OCI-LY7 (cell line): ENCODE measurements at regions not wholly inside any gene's neighbourhood (a gene's known extent, or its start where the extent isn't known, plus 50 kb on each side); places are given as distances from the start of the nearest gene placed in this dataset.

Source experiments
- BruUV-seq: library from RNA; stranded (reverse); fragments of 400-500 nt; replicated peaks from 2 replicates; lab custom pipeline; 2021; lab: Mats Ljungman, UMichigan
- CTCF ChIA-PET: fragments of 300-600 bp; sonication (Branson Sonifier 250); formaldehyde crosslinking; loops from one replicate; lab custom pipeline; 2022; ENCODE audit warnings: antibody characterized with exemption; ENCODE audit not compliant: unreplicated experiment; lab: Charles Lee
- POLR2A ChIA-PET: fragments of 300-600 bp; sonication (Branson Sonifier 250); formaldehyde crosslinking; loops from one replicate; lab custom pipeline; 2022; ENCODE audit warnings: antibody characterized with exemption; lab: Charles Lee
- DNase-seq: peaks from one replicate; pipeline ENCODE4 v3.0.0-alpha.2; 2015; ENCODE audit warnings: low spot score
- H2AFZ ChIP-seq: fragments of 200-600 bp; sonication (generic), shearing (Covaris generic); 2 replicates; pipeline ENCODE4 v1.6.1; 2014; ENCODE audit warnings: mild to moderate bottlenecking, antibody characterized with exemption, low read length, moderate library complexity
- H3K27ac ChIP-seq: fragments of 200-600 bp; sonication (generic); 2 replicates; pipeline ENCODE4 v1.5.1; 2014; ENCODE audit warnings: mixed run types, low read depth, mild to moderate bottlenecking, moderate library complexity, low read length, inconsistent platforms; ENCODE audit not compliant: poor library complexity, severe bottlenecking
- H3K36me3 ChIP-seq: fragments of 200-600 bp; sonication (generic); 2 replicates; pipeline ENCODE4 v1.6.1; 2014; ENCODE audit warnings: mild to moderate bottlenecking, antibody characterized with exemption, low read length, moderate library complexity, mixed read lengths; ENCODE audit not compliant: insufficient read depth
- H3K4me1 ChIP-seq: fragments of 200-600 bp; sonication (generic); 2 replicates; pipeline ENCODE4 v1.5.1; 2014; ENCODE audit warnings: mild to moderate bottlenecking, low read length; ENCODE audit not compliant: insufficient read depth, poor library complexity, severe bottlenecking
- H3K4me2 ChIP-seq: fragments of 200-600 bp; sonication (generic); 2 replicates; pipeline ENCODE4 v1.6.1; 2014; ENCODE audit warnings: mild to moderate bottlenecking, low read length
- H3K4me3 ChIP-seq: fragments of 200-600 bp; sonication (generic); 2 replicates; pipeline ENCODE4 v1.5.1; 2014; ENCODE audit warnings: mild to moderate bottlenecking, low read depth, low read length; ENCODE audit not compliant: poor library complexity, severe bottlenecking
- H3K79me2 ChIP-seq: fragments of 200-600 bp; sonication (generic); 2 replicates; pipeline ENCODE4 v1.6.1; 2016; ENCODE audit warnings: low read depth, mild to moderate bottlenecking, low read length, moderate library complexity, mixed read lengths; ENCODE audit not compliant: insufficient read depth
- H3K9me2 ChIP-seq: fragments of 200-600 bp; sonication (generic); 2 replicates; pipeline ENCODE4 v1.6.1; 2016; ENCODE audit warnings: mild to moderate bottlenecking, low read length, mixed read lengths; ENCODE audit not compliant: insufficient read depth
- H3K9me3 ChIP-seq: fragments of 200-600 bp; sonication (generic); 2 replicates; pipeline ENCODE4 v1.6.1; 2014; ENCODE audit warnings: mild to moderate bottlenecking, mixed run types, low read length, mixed read lengths
- H4K20me1 ChIP-seq: fragments of 200-600 bp; sonication (generic); 2 replicates; pipeline ENCODE4 v1.6.1; 2014; ENCODE audit warnings: mild to moderate bottlenecking, antibody characterized with exemption, low read length, moderate library complexity, mixed read lengths; ENCODE audit not compliant: insufficient read depth
- CTCF ChIP-seq: fragments of 200-600 bp; sonication (generic); conservative IDR thresholded peaks from 2 replicates; pipeline ENCODE4 v1.5.1; 2014; ENCODE audit warnings: mild to moderate bottlenecking, antibody characterized with exemption, low read length, moderate library complexity, mixed read lengths
- EZH2phosphoT487 ChIP-seq: fragments of 200-600 bp; sonication (generic); IDR thresholded peaks from 2 replicates; pipeline ENCODE4 v1.6.1; 2018; ENCODE audit warnings: low read depth, borderline replicate concordance, mild to moderate bottlenecking, mixed run types, antibody characterized with exemption, low read length, moderate library complexity, mixed read lengths
- intact Hi-C: fragments of 100-400 bp; cut with micrococcal nuclease; formaldehyde crosslinking; loops from one replicate; pipeline ENCODE4 v1.10.0; 2022; ENCODE audit not compliant: unreplicated experiment

- no peaks in the 10 kb centered on the region for H3K36me3 ChIP-seq
- H3K4me1 ChIP-seq, result no peaks in the 10 kb centered on the region
- H3K9me2 ChIP-seq, result no peaks in the 10 kb centered on the region
- no peak overlapping the region for H3K4me2 ChIP-seq
- no peak for TF ChIP-seq EZH2phosphoT487
- TF ChIP-seq CTCF, result no peak
- H2AFZ ChIP-seq, result no peak overlapping the region
- DNase-seq, result no peak
- no peaks in the 10 kb centered on the region for H3K79me2 ChIP-seq
- H3K27ac ChIP-seq, result no peak overlapping the region
- H4K20me1 ChIP-seq, result no peaks in the 10 kb centered on the region
- no TSS peak for BruUV-seq
- intact Hi-C loops, result no loop called here
- H3K9me3 ChIP-seq, result no peaks in the 10 kb centered on the region
- CTCF ChIA-PET, result no interaction called here
- no peak overlapping the region for H3K4me3 ChIP-seq
- POLR2A ChIA-PET, result interaction anchor here (0.8 kb wide), 1 partner anchor 139 kb away, joined by 3 read pairs; no protein-coding TSS in a partner anchor
Measured at GRCh38 chr5:42284584-42284983, 138.7 kb upstream of the GHR start.

DNA sequence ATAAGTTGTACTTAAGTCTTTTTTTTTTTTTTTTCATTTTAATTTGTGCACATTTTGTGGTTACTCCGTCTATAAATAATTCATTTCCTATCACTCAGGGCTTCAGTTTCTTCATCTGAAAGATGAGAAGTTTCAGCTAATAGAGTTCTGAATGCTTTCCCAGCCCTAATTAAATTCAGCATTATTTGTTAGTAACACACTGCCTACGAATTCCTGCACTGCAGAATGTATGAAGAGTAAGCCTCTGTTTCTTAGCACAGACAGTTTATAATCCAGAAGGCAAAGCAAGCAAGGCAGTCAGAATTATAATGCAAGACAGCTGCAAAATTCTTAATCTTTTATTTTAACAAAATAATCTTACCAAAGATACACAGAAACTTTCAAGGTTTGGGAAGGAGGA, 138.0 kb upstream of the GHR start:
- H4K20me1 ChIP-seq, result no peaks in the 10 kb centered on the region
- BruUV-seq, result no TSS peak
- H2AFZ ChIP-seq, result no peak overlapping the region
- no peaks in the 10 kb centered on the region for H3K9me2 ChIP-seq
- no peaks in the 10 kb centered on the region for H3K36me3 ChIP-seq
- DNase-seq, result no peak
- no peak overlapping the region for H3K4me3 ChIP-seq
- POLR2A ChIA-PET, result no interaction called here
- intact Hi-C loops, result no loop called here
- no peaks in the 10 kb centered on the region for H3K4me1 ChIP-seq
- H3K27ac ChIP-seq, result no peak overlapping the region
- H3K9me3 ChIP-seq, result no peaks in the 10 kb centered on the region
- CTCF ChIA-PET, result no interaction called here
- H3K79me2 ChIP-seq, result no peaks in the 10 kb centered on the region
- TF ChIP-seq CTCF (no peak), EZH2phosphoT487 (no peak)
- H3K4me2 ChIP-seq, result no peak overlapping the region

DNA sequence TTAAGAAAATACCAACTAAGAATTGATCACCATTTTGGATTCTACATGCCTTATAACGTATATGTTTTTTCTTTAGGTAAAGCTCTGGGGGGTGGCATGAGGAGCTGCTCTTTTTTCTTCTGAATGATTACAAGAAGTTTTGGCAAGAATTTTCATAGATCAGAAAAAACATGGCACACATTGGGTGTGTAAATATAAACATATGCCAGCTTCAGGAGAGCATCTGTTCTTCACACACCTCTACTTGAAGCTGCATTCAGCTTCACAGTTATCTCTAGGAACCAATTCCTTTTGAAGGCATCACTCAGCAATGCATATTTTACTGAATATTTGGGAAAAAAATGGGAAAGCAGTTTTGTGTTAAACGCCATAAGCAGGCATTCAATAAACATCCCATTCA, 122.7 kb upstream of the GHR start:
- H3K27ac ChIP-seq, result no peak overlapping the region
- H3K79me2 ChIP-seq, result no peaks in the 10 kb centered on the region
- ChIA-PET POLR2A (interaction anchor here (0.5 kb wide), 1 partner anchor 22 kb away, joined by 3 read pairs; no protein-coding TSS in a partner anchor), CTCF (no interaction called here)
- BruUV-seq, result no TSS peak
- no peak for TF ChIP-seq EZH2phosphoT487
- no peak for TF ChIP-seq CTCF
- no peaks in the 10 kb centered on the region for H3K9me3 ChIP-seq
- H3K4me2 ChIP-seq, result no peak overlapping the region
- no peak overlapping the region for H3K4me3 ChIP-seq
- H3K9me2 ChIP-seq, result no peaks in the 10 kb centered on the region
- intact Hi-C loops, result no loop called here
- no peak for DNase-seq
- H3K4me1 ChIP-seq, result no peaks in the 10 kb centered on the region
- H3K36me3 ChIP-seq, result no peaks in the 10 kb centered on the region
- H2AFZ ChIP-seq, result no peak overlapping the region
- H4K20me1 ChIP-seq, result no peaks in the 10 kb centered on the region
